ENCODE measurements at regions not wholly inside any gene's neighbourhood (a gene's known extent, or its start where the extent isn't known, plus 50 kb on each side); places are given as distances from the start of the nearest gene placed in this dataset.

- TF ChIP-seq POLR2AphosphoS5 (IDR thresholded peaks at IDR 0.05) = no peak
- TF ChIP-seq CTCF (IDR thresholded peaks at IDR 0.05 in 8 of 11, conservative IDR thresholded peaks at IDR 0.05 in 3 of 11) = no peak
These were observed 122.8 kb upstream of the PHACTR3 start for GRCh38 chr20:59481477-59482018.
